ENCODE measurements at regions not wholly inside any gene's neighbourhood (a gene's known extent, or its start where the extent isn't known, plus 50 kb on each side); places are given as distances from the start of the nearest gene placed in this dataset.

- DNase-seq (ENCODE audit: extremely low spot score in 2 of 2): no peak
- Histone ChIP-seq H3K27ac (no peak overlapping the region), H3K9me3 (no peaks in the 10 kb centered on the region), H3K4me3 (no peak overlapping the region), H3K4me1 (peaks cover 24% of the 10 kb centered on the region), H3K27me3 (no peaks in the 10 kb centered on the region), H3K36me3 (no peaks in the 10 kb centered on the region)
- intact Hi-C loops (cut with DNase I): no loop called here
- TF ChIP-seq CTCF (IDR thresholded peaks at IDR 0.05) (no peak), POLR2A (IDR thresholded peaks at IDR 0.05) (no peak), POLR2AphosphoS5 (IDR thresholded peaks at IDR 0.05; ENCODE audit: insufficient read depth in 1 of 2, low read depth in 1 of 2) (no peak)
Measured at GRCh38 chr5:73231246-73231778, 58.3 kb downstream of the TMEM174 start.

- no peaks in the 10 kb centered on the region for H3K27me3 ChIP-seq
- H3K4me3 ChIP-seq: no peak overlapping the region
- intact Hi-C loops (cut with DNase I): no loop called here
- H3K4me1 ChIP-seq: peaks cover 24% of the 10 kb centered on the region
- no peak overlapping the region for H3K27ac ChIP-seq
- H3K36me3 ChIP-seq: no peaks in the 10 kb centered on the region
- H3K9me3 ChIP-seq: no peaks in the 10 kb centered on the region
- DNase-seq (ENCODE audit: extremely low spot score in 2 of 2): no peak
- TF ChIP-seq POLR2AphosphoS5 (IDR thresholded peaks at IDR 0.05; ENCODE audit: insufficient read depth in 1 of 2, low read depth in 1 of 2) (no peak), CTCF (IDR thresholded peaks at IDR 0.05) (no peak), POLR2A (IDR thresholded peaks at IDR 0.05) (no peak)
Measured at GRCh38 chr5:73230264-73231245, 57.6 kb downstream of the TMEM174 start.

GRCh38 chr5:73229271-73229670 is 56.3 kb downstream of the TMEM174 start:
- H3K27me3 ChIP-seq: no peaks in the 10 kb centered on the region

DNA sequence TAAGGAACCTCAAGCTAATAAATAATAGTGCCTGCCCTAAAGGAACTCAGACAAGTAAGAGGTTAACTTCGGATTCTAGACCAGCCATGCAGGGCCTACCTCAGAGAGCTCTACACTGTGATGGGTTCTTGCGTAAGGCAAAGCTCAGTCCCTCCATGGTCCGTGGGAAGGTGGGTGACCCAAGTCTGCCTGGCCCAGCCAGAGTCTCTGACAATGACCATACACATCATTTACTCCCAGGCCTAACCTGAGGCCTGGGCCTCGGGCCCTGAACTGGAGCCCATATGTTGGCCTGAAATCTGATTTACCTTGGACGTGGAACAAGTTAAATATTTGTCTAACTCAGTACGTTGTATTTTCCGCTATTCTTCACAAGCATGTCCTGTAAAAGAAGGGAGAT is 55.1 kb downstream of the TMEM174 start:
- TF ChIP-seq CTCF (IDR thresholded peaks at IDR 0.05) (no peak), POLR2AphosphoS5 (IDR thresholded peaks at IDR 0.05; ENCODE audit: insufficient read depth in 1 of 2, low read depth in 1 of 2) (no peak), POLR2A (IDR thresholded peaks at IDR 0.05) (no peak)
- no peak for DNase-seq (ENCODE audit: extremely low spot score in 2 of 2)
- H3K36me3 ChIP-seq: no peaks in the 10 kb centered on the region
- H3K9me3 ChIP-seq: no peaks in the 10 kb centered on the region
- peaks cover 9% of the 10 kb centered on the region for H3K4me1 ChIP-seq
- no peak overlapping the region for H3K27ac ChIP-seq
- intact Hi-C loops (cut with DNase I): no loop called here
- H3K4me3 ChIP-seq: no peak overlapping the region
- H3K27me3 ChIP-seq: no peaks in the 10 kb centered on the region

More at GRCh38 chr5:73229271-73229670, 56.3 kb downstream of the TMEM174 start:
- TF ChIP-seq POLR2A (IDR thresholded peaks at IDR 0.05) (no peak), CTCF (IDR thresholded peaks at IDR 0.05) (no peak), POLR2AphosphoS5 (IDR thresholded peaks at IDR 0.05; ENCODE audit: insufficient read depth in 1 of 2, low read depth in 1 of 2) (no peak)
- Histone ChIP-seq H3K4me1 (peaks cover 21% of the 10 kb centered on the region), H3K27ac (no peak overlapping the region), H3K4me3 (no peak overlapping the region), H3K9me3 (no peaks in the 10 kb centered on the region), H3K36me3 (no peaks in the 10 kb centered on the region)
- intact Hi-C loops (cut with DNase I): no loop called here
- DNase-seq (ENCODE audit: extremely low spot score in 2 of 2): no peak
